ENCODE measurements at regions not wholly inside any gene's neighbourhood (a gene's known extent, or its start where the extent isn't known, plus 50 kb on each side); places are given as distances from the start of the nearest gene placed in this dataset.
A peak's percentile ranks its signal among the peaks of the same experiment; 100 is the strongest.

DNA sequence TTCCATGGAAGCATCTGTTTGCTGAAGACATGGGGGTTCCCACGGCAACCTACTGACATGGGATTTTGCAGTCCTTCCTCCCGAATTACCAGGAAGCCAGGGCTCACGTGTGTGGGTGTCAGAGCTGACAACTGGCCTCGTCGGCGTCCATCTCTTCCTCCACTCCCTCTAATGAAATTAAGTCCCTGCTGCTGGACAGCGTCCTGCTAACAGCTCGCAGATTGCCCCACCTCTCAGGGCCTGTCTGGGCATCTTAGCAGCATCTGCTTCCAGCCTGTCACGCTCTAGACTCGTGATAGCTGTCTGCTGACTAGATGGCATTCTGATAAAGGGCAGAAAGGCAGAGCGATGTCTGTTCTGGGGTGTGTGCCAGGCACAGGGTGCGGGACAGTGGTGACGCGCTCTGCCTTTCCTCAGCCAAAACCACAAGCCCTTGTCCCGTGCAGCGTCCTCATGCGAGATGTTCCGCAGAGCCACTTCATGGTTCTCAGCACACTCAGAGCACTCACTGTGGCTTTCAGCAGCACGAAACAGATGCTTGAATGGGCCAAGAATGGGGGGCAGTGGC is 161.1 kb downstream of the ARL4C start:
- H3K9me3 ChIP-seq (ENCODE audit: control insufficient read depth in 2 of 2, insufficient read depth in 1 of 2, low read depth in 1 of 2, low read length in 1 of 2), result no peaks in the 10 kb centered on the region
- H3K4me3 ChIP-seq (ENCODE audit: low read depth in 1 of 2, low read length in 2 of 2), result no peak overlapping the region
- peaks cover 4 to 8% of the 10 kb centered on the region in 2 donors for H3K4me1 ChIP-seq (ENCODE audit: control insufficient read depth in 2 of 2, insufficient read depth in 2 of 2, low read length in 1 of 2)
- H3K36me3 ChIP-seq (ENCODE audit: control insufficient read depth in 2 of 2, insufficient read depth in 2 of 2, low read length in 1 of 2), result no peaks in the 10 kb centered on the region
- 20 to 27% methylated on average over 19 of the region's 19 CpGs for WGBS, 2 donors
- H3K27ac ChIP-seq (ENCODE audit: low read depth in 2 of 2, low read length in 1 of 2), result peak overlapping the region in 1 of 2 donors; percentile 11
- H3K27me3 ChIP-seq (ENCODE audit: control insufficient read depth in 1 of 2, insufficient read depth in 2 of 2, low read length in 2 of 2), result no peaks in the 10 kb centered on the region

DNA sequence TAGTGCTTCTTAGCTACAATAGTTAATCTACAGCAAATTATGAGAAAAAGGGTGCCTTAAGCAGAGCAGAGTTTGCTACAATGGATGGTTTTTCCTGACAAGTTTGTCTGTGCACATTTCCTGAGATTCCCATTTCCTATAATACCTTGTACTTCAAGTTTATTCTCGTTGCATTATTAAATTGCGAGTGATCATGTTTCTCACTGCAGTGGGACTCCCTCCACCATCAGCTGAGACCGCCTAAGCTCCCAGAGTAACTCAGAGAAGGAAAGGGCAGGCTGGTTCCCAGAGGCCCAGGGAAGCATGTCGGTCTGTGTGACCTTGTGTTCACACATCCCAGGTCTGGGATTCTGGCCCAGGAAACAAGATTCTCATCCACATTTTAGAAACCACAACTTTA is 162.1 kb downstream of the ARL4C start:
- H3K27ac ChIP-seq (ENCODE audit: low read depth in 2 of 2, low read length in 1 of 2), result no peak overlapping the region
- WGBS, 2 donors, result 73 to 80% methylated on average over 4 of the region's 4 CpGs
- H3K4me3 ChIP-seq (ENCODE audit: low read depth in 1 of 2, low read length in 2 of 2), result no peak overlapping the region
- H3K4me1 ChIP-seq (ENCODE audit: control insufficient read depth in 2 of 2, insufficient read depth in 2 of 2, low read length in 1 of 2), result peaks cover 4 to 8% of the 10 kb centered on the region in 2 donors
- H3K36me3 ChIP-seq (ENCODE audit: control insufficient read depth in 2 of 2, insufficient read depth in 2 of 2, low read length in 1 of 2), result no peaks in the 10 kb centered on the region
- no peaks in the 10 kb centered on the region for H3K9me3 ChIP-seq (ENCODE audit: control insufficient read depth in 2 of 2, insufficient read depth in 1 of 2, low read depth in 1 of 2, low read length in 1 of 2)
- no peaks in the 10 kb centered on the region for H3K27me3 ChIP-seq (ENCODE audit: control insufficient read depth in 1 of 2, insufficient read depth in 2 of 2, low read length in 2 of 2)

DNA sequence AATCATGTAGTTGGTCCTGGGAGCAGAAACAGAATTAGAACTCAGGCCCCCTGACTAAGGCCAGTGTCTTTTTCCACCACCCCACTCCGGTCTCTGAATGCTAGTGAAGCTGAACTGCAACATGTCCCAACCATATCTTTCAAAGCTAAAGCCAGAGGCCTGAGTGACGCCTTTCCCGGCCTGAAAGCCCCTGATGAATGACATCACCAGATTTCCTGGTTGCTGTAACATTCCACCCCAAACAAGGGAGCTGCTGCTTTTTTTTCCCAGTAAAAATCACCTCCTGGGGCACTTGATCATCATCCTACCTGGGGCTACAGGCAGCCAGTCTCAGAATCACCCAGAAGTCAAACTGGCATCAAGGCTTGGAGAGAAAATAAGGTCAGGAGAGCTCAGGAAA is 162.7 kb downstream of the ARL4C start:
- WGBS, 2 donors, result 48 to 56% methylated on average over 3 of the region's 3 CpGs
- Histone ChIP-seq H3K36me3 (ENCODE audit: control insufficient read depth in 2 of 2, insufficient read depth in 2 of 2, low read length in 1 of 2) (no peaks in the 10 kb centered on the region), H3K4me1 (ENCODE audit: control insufficient read depth in 2 of 2, insufficient read depth in 2 of 2, low read length in 1 of 2) (peaks cover 4 to 9% of the 10 kb centered on the region in 2 donors), H3K4me3 (ENCODE audit: low read depth in 1 of 2, low read length in 2 of 2) (no peak overlapping the region), H3K27ac (ENCODE audit: low read depth in 2 of 2, low read length in 1 of 2) (no peak overlapping the region), H3K9me3 (ENCODE audit: control insufficient read depth in 2 of 2, insufficient read depth in 1 of 2, low read depth in 1 of 2, low read length in 1 of 2) (no peaks in the 10 kb centered on the region), H3K27me3 (ENCODE audit: control insufficient read depth in 1 of 2, insufficient read depth in 2 of 2, low read length in 2 of 2) (no peaks in the 10 kb centered on the region)

DNA sequence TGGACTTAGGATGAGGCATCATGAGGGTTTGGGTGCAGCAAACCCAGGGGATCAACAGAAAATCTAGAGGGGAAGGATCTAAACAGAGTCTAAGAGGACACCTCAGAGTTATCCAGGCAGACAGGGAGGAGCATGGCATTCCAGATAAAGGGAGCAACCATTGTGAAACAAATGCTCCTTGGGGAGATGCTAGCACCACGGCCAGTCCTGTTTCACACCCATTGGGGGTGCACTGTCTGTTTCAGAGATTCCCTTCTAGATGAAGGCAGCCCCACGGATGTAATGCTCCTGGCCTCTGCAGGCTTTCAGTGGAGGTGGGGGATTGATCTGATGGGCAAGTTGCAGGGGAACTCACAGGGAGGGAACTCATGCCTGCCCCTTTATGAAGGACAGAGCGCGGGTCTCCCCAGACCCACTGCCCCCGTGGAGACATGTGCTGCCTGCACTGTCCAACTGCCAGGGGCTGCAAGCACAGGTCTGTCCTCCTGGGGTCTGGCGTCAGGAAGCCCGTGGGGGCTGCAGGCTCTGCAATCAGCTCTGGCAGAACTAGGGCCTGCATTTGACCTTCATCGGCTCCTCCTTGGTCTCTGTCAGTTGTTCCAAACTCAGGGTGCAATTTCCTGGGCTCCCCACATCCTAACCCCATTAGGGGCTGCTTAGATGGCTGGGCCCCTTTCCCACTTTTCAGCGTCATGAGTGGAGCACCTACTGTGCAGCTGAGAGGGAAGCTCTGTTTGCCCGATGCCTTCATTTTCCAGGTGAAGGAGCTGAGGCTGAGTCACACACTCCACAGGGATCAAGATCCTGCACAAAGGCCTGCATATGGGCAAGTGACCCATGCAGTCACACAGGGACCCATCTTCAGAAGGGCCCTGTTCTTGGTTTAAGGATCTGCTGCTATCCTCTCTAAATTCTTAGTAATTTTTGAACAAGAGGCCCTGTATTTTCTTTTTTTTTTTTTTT is 163.4 kb downstream of the ARL4C start:
- 90% methylated on average over 10 of the region's 10 CpGs for WGBS, 2 donors
- H3K9me3 ChIP-seq (ENCODE audit: control insufficient read depth in 2 of 2, insufficient read depth in 1 of 2, low read depth in 1 of 2, low read length in 1 of 2), result no peaks in the 10 kb centered on the region
- no peaks in the 10 kb centered on the region for H3K27me3 ChIP-seq (ENCODE audit: control insufficient read depth in 1 of 2, insufficient read depth in 2 of 2, low read length in 2 of 2)
- no peak overlapping the region for H3K4me3 ChIP-seq (ENCODE audit: low read depth in 1 of 2, low read length in 2 of 2)
- H3K27ac ChIP-seq (ENCODE audit: low read depth in 2 of 2, low read length in 1 of 2), result no peak overlapping the region
- H3K4me1 ChIP-seq (ENCODE audit: control insufficient read depth in 2 of 2, insufficient read depth in 2 of 2, low read length in 1 of 2), result peaks cover 4 to 13% of the 10 kb centered on the region in 2 donors
- no peaks in the 10 kb centered on the region for H3K36me3 ChIP-seq (ENCODE audit: control insufficient read depth in 2 of 2, insufficient read depth in 2 of 2, low read length in 1 of 2)

DNA sequence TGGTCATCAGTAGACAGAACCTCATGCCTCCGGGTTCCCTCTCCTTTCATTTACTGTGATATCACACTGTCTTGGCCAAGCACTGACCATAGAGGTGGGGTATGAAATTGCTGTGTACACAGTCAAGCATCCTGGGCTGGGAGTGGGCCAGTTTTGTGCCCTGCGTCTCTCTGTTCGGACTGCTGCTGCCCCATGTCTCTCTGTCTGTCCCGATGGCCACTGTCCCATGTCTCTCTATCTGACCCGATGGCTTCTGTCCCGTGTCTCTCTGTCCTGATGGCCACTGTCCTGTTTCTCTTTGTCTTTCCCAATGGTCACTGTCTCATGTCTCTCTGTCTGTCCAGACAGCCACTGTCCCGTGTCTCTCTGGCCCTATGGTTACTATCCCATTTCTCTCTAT is 164.9 kb downstream of the ARL4C start:
- Histone ChIP-seq H3K36me3 (ENCODE audit: control insufficient read depth in 2 of 2, insufficient read depth in 2 of 2, low read length in 1 of 2) (no peaks in the 10 kb centered on the region), H3K27me3 (ENCODE audit: control insufficient read depth in 1 of 2, insufficient read depth in 2 of 2, low read length in 2 of 2) (no peaks in the 10 kb centered on the region), H3K9me3 (ENCODE audit: control insufficient read depth in 2 of 2, insufficient read depth in 1 of 2, low read depth in 1 of 2, low read length in 1 of 2) (no peaks in the 10 kb centered on the region), H3K27ac (ENCODE audit: low read depth in 2 of 2, low read length in 1 of 2) (no peak overlapping the region), H3K4me1 (ENCODE audit: control insufficient read depth in 2 of 2, insufficient read depth in 2 of 2, low read length in 1 of 2) (peaks cover 4 to 13% of the 10 kb centered on the region in 2 donors), H3K4me3 (ENCODE audit: low read depth in 1 of 2, low read length in 2 of 2) (no peak overlapping the region)
- WGBS, 2 donors, result 88 to 89% methylated on average over 7 of the region's 7 CpGs

DNA sequence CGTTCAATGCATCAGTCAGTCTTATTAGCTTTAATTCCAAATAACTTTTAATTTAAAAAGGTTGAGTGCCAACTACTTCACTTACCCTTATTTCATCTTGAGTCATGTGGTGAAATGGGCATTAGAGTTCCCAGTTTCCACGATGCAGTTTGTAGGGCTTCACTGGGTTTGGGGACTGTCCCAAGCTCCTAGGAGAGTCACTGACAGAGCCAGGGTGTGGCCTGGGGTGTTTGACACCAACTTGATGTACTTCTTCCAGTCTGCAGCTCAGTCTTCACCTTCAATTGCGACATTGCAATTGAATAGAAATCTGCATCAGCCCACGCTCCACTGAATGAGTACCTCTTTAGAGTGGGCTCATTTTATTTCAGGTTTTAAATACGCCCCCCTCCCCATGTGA is 165.3 kb downstream of the ARL4C start:
- no peak overlapping the region for H3K27ac ChIP-seq (ENCODE audit: low read depth in 2 of 2, low read length in 1 of 2)
- no peaks in the 10 kb centered on the region for H3K36me3 ChIP-seq (ENCODE audit: control insufficient read depth in 2 of 2, insufficient read depth in 2 of 2, low read length in 1 of 2)
- no peaks in the 10 kb centered on the region for H3K9me3 ChIP-seq (ENCODE audit: control insufficient read depth in 2 of 2, insufficient read depth in 1 of 2, low read depth in 1 of 2, low read length in 1 of 2)
- no peak overlapping the region for H3K4me3 ChIP-seq (ENCODE audit: low read depth in 1 of 2, low read length in 2 of 2)
- H3K4me1 ChIP-seq (ENCODE audit: control insufficient read depth in 2 of 2, insufficient read depth in 2 of 2, low read length in 1 of 2), result peaks cover 4 to 13% of the 10 kb centered on the region in 2 donors
- no peaks in the 10 kb centered on the region for H3K27me3 ChIP-seq (ENCODE audit: control insufficient read depth in 1 of 2, insufficient read depth in 2 of 2, low read length in 2 of 2)
- WGBS, 2 donors, result 83 to 85% methylated on average over 5 of the region's 5 CpGs

DNA sequence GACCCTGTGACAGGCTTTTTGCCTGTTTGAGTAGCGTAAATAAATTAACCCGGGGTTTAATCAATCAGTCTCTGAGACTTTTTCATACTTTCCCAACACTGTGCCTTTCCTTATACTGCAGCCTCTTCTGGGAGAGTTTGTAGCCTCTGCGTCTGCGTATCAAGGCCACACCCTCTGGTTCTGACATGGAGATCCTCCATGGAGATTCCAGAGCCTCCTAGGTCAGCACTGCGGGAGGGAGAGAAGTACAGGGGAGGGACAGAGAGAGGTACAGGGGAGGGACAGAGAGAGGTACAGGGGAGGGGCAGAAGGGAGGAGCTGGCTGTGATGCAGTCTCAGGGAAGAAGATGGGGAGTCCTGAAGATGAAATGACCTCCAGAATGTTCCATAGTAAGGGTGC is 166.0 kb downstream of the ARL4C start:
- Histone ChIP-seq H3K36me3 (ENCODE audit: control insufficient read depth in 2 of 2, insufficient read depth in 2 of 2, low read length in 1 of 2) (no peaks in the 10 kb centered on the region), H3K27me3 (ENCODE audit: control insufficient read depth in 1 of 2, insufficient read depth in 2 of 2, low read length in 2 of 2) (no peaks in the 10 kb centered on the region), H3K4me3 (ENCODE audit: low read depth in 1 of 2, low read length in 2 of 2) (no peak overlapping the region), H3K4me1 (ENCODE audit: control insufficient read depth in 2 of 2, insufficient read depth in 2 of 2, low read length in 1 of 2) (peaks cover 3 to 10% of the 10 kb centered on the region in 2 donors), H3K27ac (ENCODE audit: low read depth in 2 of 2, low read length in 1 of 2) (no peak overlapping the region), H3K9me3 (ENCODE audit: control insufficient read depth in 2 of 2, insufficient read depth in 1 of 2, low read depth in 1 of 2, low read length in 1 of 2) (no peaks in the 10 kb centered on the region)
- 63 to 85% methylated on average over 5 of the region's 5 CpGs for WGBS, 2 donors

DNA sequence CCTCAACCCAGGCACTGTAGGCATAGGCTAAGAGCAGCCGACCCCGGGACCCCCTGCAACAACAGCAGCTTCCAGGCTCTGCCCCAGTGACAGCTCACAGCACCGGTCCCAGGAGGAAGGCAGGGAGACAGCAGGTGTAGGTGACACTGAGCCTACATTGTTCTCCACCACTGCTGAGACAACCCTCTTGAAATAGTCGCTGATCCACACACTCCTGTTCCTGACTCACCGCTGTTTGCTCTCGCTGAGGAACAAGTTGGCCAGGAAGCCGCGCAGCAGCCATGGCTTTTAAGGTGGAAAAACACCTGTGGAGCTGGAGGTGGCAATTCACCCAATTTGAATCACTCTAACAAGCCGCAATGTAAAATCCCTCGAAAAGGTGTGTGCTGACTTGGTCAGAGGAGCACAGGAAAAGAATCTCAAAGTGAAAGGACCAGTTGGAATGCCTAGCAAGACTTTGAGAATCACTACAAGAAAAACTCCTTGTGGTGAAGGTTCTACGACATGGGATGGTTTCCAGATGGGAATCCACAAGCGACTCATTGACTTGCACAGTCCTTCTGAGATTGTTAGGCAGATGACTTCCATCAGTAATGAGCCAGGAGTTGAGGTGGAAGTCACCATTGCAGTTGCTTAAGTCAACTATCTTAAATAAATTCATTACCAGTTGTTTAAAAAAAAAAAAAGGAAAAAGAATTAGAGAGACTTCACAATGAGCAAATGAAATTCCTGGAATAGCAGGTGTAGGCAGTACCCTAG is 167.5 kb downstream of the ARL4C start:
- H3K36me3 ChIP-seq (ENCODE audit: control insufficient read depth in 2 of 2, insufficient read depth in 2 of 2, low read length in 1 of 2), result no peaks in the 10 kb centered on the region
- 83 to 86% methylated on average over 12 of the region's 12 CpGs for WGBS, 2 donors
- H3K4me3 ChIP-seq (ENCODE audit: low read depth in 1 of 2, low read length in 2 of 2), result no peak overlapping the region
- no peaks in the 10 kb centered on the region for H3K9me3 ChIP-seq (ENCODE audit: control insufficient read depth in 2 of 2, insufficient read depth in 1 of 2, low read depth in 1 of 2, low read length in 1 of 2)
- H3K27me3 ChIP-seq (ENCODE audit: control insufficient read depth in 1 of 2, insufficient read depth in 2 of 2, low read length in 2 of 2), result no peaks in the 10 kb centered on the region
- peak overlapping the region; percentile 21 to 52 for H3K27ac ChIP-seq (ENCODE audit: low read depth in 2 of 2, low read length in 1 of 2)
- peaks cover 0 to 5% of the 10 kb centered on the region in 2 donors for H3K4me1 ChIP-seq (ENCODE audit: control insufficient read depth in 2 of 2, insufficient read depth in 2 of 2, low read length in 1 of 2)

DNA sequence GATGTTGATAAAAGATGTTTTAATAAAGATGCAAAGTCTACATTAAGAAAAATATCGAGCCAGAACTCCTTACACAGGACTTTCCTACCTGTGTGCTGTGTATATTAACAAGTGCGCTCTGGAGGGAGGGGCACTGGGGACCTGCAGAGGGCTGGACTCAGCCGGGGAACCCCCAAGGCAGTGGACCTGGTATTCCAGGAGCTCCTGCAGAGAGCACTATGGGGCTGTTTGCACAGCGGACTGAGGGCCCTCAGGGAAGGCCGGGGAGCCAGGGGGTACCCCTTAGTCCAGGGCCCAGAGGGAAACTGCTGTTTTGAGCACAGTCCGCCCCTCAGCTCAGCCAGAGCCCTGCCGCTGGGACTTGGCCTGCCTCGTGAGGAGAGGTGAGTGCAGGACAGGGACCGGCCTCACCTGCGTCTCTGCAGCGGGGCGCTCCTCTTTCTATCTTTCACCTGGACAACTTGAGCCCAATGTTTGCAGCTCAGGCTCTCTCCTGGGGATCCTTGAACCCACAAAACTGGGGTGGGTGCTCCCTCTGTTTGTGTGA is 168.4 kb downstream of the ARL4C start:
- no peak overlapping the region for H3K27ac ChIP-seq (ENCODE audit: low read depth in 2 of 2, low read length in 1 of 2)
- H3K9me3 ChIP-seq (ENCODE audit: control insufficient read depth in 2 of 2, insufficient read depth in 1 of 2, low read depth in 1 of 2, low read length in 1 of 2), result no peaks in the 10 kb centered on the region
- WGBS, 2 donors, result 90 to 94% methylated on average over 10 to 12 of the region's 12 CpGs
- H3K4me1 ChIP-seq (ENCODE audit: control insufficient read depth in 2 of 2, insufficient read depth in 2 of 2, low read length in 1 of 2), result peaks cover 0 to 5% of the 10 kb centered on the region in 2 donors
- no peak overlapping the region for H3K4me3 ChIP-seq (ENCODE audit: low read depth in 1 of 2, low read length in 2 of 2)
- H3K27me3 ChIP-seq (ENCODE audit: control insufficient read depth in 1 of 2, insufficient read depth in 2 of 2, low read length in 2 of 2), result no peaks in the 10 kb centered on the region
- H3K36me3 ChIP-seq (ENCODE audit: control insufficient read depth in 2 of 2, insufficient read depth in 2 of 2, low read length in 1 of 2), result no peaks in the 10 kb centered on the region

All from esophagus (tissue), 2 donors.